NCI-H2081 (cell line): ENCODE measurements at regions not wholly inside any gene's neighbourhood (a gene's known extent, or its start where the extent isn't known, plus 50 kb on each side); places are given as distances from the start of the nearest gene placed in this dataset.

Experiments
- DNase-seq, 2 experiments: peaks; one replicate each; lab custom pipeline; 2025; lab: John Stamatoyannopoulos, UW

GRCh38 chr4:38189445-38189844 is 229.2 kb downstream of the PTTG2 start:
- DNase-seq: no peak

DNA sequence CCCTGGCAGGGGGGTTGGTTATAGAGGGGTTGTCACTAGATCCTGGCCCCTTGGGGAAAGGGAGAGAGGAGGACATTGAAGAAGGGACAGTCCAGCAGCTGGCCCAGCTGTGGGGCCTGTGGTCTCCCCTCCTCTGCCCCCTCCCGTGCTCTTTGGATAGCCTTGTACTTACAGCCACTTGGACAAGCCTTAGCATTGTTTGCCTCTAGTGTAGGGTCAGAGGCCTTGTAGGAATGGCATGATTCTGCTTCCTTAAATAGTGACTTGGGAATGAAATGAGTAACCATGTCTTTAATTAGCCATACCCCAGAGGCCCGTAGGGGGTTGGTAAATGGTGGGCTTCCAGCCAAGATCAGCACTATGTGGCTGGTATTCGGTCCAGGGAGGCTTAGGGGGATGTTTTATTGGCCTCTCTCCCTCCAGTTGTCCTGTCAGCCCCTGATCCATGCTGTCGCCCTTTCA is 230.6 kb downstream of the PTTG2 start:
- DNase-seq: no peak

DNA sequence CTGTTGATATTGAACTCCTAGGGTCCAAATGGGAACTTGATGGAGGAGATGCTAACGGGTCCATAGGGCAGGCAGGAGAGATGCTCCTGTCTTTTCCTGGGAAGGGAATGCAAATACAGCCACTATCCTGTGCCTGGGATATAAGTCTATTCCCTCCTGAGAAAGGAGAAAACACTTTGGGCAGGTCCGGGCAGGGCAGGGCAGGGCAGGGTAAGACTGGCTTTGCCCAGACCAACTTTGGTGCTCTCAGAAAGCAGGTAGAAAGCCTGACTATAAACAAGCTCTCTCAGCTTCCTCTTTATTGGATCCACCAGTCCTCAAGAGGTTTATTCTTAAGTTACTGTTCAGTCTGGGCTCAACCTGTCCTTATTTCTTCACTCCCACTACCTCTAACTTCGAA is 232.3 kb downstream of the PTTG2 start:
- no peak for DNase-seq

- no peak for DNase-seq
These were observed 233.2 kb downstream of the PTTG2 start for GRCh38 chr4:38193236-38193863.

GRCh38 chr4:38194047-38194602 is 233.9 kb downstream of the PTTG2 start:
- no peak for DNase-seq

DNA sequence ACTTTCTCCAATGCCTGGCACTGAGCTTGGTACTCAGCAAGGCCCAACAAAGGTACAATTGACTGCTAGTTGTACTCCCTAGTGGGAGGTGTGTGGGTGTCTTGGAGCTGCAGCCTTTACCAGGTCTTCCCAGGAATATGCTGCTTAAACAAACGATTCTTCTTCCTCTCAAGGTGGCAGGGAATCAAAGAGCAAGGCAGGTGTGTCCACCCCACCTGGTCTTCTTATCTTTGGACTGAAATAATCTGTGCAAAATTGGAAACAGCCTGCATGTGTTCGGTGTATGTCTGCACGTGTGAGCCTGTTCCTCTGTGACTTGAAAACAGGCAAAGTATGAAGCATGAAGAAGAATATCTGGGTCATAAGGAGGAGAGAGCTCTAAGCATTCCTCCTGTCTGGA is 235.3 kb downstream of the PTTG2 start:
- no peak for DNase-seq

GRCh38 chr4:38195911-38196310 is 235.7 kb downstream of the PTTG2 start:
- DNase-seq: no peak

GRCh38 chr4:38202242-38202641 is 242.0 kb downstream of the PTTG2 start:
- DNase-seq: no peak

DNA sequence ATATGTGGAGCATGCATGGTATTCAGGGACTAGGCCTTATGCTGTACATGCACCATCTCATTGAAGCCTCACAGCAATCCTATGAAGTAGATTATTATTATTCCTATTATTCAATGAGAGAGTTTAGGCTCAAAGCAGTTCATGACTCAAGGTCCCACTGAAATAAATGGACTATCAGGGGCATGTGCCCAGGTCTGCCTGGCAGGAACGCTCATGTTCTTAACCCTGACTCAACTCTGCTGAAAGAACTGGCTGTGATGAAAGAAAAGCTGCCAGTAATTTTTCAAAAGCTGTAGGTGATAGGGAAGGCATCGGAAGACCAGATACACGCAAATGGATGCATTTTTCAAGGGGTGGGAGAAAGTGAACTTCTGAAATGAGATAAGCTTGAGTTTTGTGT is 243.4 kb downstream of the PTTG2 start:
- DNase-seq: no peak

DNA sequence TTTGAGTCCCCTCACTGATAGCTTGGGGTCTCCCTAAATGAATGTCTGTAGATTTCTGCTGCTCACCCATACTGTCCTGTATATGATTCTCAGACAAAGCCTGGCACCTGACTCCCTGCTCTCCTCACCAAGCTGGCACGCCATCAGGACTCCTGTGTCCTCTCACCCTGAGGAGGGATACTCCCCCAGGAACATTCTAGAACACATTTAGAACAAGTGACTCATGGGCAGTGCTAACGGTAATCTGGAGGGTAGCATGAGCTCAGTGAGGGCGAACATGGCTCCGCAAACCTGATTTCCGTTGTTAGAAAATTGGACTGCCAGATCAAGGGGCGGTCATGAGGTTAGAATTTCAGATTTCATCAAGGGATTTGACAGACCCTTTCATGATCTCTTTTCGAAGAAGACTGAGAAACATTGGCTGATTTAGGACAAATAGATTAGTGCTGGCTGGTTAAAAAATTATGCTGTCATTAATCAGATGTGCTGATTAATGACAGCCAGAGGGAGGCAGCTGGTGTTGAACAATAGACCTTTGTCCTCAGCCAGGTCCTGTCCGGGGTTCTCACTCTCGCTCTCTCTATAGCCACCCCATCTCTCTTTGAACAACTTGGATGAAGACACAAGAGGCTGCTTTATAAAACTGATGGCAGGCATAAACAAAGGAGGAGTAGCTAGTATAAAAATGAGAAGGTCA is 244.3 kb downstream of the PTTG2 start:
- no peak for DNase-seq

DNA sequence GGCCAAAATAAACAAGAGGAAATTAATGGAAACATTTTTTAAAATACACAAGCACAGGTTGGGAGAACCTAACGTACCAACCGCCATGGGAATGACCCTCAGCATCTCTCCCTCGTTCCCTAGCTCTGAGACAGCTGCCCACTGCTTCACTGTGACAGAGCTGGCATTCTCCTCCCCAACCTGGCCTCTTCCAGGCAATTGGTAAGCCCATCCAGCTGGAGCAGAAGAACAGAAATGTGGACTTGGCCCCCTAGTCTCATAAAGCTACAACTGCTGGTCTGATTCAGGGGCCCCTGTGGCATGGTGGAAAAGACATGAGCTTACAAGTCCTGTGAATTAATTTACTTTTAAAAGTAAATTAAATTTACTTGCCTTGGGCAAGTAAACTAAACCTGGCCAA is 245.1 kb downstream of the PTTG2 start:
- no peak for DNase-seq

DNA sequence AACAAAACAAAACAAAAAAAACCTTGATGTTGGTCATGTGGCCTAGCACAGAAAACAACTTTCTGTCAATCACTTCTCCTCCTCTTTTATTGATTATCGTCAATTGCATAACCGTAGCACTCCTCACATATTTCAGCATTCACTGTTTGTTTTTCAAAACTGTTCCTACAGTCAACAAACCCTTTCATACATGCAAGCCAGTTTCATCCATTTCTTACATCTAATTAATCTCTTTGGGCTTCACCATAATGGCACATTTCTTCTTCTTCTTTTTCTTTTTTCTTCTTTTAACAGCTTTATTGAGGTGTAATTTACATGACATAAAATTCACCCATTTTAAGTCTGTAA is 246.9 kb downstream of the PTTG2 start:
- DNase-seq: no peak

DNA sequence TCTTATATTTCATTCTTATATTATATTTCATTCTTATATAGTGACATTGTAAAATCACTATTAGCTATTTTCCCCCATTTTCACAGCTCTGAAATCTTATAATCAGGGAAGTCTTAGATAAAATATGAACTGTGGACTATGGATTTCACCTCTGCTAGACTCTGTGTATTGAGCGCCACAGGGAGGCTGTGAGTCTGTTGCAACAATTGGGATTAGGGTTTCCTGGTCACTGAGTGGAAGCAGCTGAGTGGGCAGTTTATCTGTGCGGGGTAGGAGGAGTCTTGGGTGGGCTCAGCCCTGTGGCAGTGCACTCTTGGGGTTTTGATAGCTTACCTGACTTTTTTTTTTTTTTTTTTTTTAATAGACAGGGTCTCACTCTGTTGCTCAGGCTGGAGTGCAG is 249.5 kb downstream of the PTTG2 start:
- no peak for DNase-seq

- no peak for DNase-seq
These were observed 250.4 kb downstream of the PTTG2 start for GRCh38 chr4:38210396-38211114.

- no peak for DNase-seq
These were observed 251.7 kb downstream of the PTTG2 start for GRCh38 chr4:38211885-38212284.

- no peak for DNase-seq
These were observed 253.0 kb downstream of the PTTG2 start for GRCh38 chr4:38213083-38213805.

- DNase-seq: no peak
These were observed 262.7 kb downstream of the PTTG2 start for GRCh38 chr4:38222892-38223291.

- DNase-seq: no peak
These were observed 263.1 kb downstream of the PTTG2 start for GRCh38 chr4:38223306-38223705.

GRCh38 chr4:38223782-38224236 is 263.6 kb downstream of the PTTG2 start:
- DNase-seq: no peak

GRCh38 chr4:38224850-38225249 is 264.7 kb downstream of the PTTG2 start:
- no peak for DNase-seq

DNA sequence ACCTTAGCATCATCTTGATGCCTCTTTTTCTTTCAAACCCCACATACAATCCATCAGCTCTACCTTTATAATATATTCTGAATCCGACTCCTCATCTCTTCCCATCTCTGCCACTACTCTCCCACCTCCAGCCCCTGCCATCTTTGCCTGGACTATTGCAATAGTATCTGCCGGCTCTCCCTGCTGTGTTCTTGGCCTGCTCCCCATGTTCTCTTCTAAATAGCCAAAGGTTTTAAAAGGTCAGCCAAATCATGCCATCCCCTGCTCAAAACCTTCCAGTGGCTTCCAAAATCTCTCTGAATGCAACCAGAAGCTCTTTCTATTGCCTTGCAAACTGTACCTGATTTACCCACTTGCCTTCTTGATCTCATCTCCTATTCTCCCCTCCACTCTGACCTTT is 266.0 kb downstream of the PTTG2 start:
- no peak for DNase-seq

DNA sequence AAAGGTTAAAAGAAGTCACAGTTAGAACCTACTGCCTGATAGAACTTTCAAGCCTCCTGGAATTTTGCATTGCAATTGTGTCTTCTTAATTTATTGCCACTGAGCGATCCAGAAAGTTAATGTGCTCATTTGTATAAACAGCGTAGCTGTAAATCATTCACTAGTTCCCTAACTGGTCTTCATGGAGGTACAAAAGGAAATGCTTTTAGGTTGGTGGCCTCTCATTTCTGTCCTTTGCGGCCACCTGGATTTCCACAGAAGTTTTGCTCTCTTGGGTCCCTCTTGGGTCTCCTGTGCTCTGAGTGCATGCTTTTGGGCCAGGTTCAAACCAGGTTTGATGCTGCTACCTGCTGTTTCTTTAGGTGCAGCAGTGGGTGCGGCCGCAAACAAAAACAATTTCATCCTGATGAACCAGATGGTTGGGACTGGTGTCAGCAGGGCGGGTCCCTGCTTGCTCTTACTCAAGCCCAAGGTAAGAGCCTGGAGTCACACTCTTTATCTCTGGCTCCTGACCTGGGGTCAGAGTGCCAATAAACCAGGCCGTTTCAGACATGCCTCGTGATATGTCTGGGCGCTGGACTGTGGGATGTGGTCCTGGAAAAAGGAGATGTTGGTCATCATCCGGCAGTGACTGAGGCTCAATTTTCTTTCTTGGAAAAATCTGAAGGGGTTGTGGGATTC is 270.1 kb downstream of the PTTG2 start:
- no peak for DNase-seq
